ENCODE measurements at regions not wholly inside any gene's neighbourhood (a gene's known extent, or its start where the extent isn't known, plus 50 kb on each side); places are given as distances from the start of the nearest gene placed in this dataset.

DNA sequence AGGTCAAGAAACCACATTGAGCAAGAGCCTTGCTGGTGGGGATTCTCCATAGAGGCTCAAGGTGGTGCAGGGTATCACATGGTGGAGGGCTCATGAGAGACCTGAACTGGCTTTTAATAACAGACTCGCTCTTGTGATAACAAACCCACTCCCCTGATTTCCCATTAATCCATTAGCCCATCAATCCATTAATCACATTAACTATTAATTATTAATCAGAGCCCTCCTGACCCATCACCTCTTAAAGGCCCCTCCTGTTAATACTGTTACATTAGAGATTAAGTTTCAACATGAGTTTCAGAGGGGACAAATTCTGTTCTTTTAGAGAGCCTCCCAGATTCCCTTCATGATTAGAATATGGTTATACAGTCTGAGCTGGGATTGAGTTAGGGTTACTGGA, 61.8 kb downstream of the IER5 start:
- H3K27ac ChIP-seq (replicated peaks) = peak overlapping the region; percentile 97
- H3K4me3 ChIP-seq = no peak overlapping the region
- no peak for DNase-seq
- H3K9me3 ChIP-seq (replicated peaks) = peaks cover 3% of the 10 kb centered on the region
- intact Hi-C loops (cut with micrococcal nuclease) = no loop called here
- H3K4me1 ChIP-seq = peaks cover 59% of the 10 kb centered on the region
- no peaks in the 10 kb centered on the region for H3K27me3 ChIP-seq (ENCODE audit: low read depth)
- TF ChIP-seq, protein P1, sequence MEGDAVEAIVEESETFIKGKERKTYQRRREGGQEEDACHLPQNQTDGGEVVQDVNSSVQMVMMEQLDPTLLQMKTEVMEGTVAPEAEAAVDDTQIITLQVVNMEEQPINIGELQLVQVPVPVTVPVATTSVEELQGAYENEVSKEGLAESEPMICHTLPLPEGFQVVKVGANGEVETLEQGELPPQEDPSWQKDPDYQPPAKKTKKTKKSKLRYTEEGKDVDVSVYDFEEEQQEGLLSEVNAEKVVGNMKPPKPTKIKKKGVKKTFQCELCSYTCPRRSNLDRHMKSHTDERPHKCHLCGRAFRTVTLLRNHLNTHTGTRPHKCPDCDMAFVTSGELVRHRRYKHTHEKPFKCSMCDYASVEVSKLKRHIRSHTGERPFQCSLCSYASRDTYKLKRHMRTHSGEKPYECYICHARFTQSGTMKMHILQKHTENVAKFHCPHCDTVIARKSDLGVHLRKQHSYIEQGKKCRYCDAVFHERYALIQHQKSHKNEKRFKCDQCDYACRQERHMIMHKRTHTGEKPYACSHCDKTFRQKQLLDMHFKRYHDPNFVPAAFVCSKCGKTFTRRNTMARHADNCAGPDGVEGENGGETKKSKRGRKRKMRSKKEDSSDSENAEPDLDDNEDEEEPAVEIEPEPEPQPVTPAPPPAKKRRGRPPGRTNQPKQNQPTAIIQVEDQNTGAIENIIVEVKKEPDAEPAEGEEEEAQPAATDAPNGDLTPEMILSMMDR (IDR thresholded peaks at IDR 0.05; ENCODE audit: borderline replicate concordance) = no peak
- no peaks in the 10 kb centered on the region for H3K36me3 ChIP-seq

DNA sequence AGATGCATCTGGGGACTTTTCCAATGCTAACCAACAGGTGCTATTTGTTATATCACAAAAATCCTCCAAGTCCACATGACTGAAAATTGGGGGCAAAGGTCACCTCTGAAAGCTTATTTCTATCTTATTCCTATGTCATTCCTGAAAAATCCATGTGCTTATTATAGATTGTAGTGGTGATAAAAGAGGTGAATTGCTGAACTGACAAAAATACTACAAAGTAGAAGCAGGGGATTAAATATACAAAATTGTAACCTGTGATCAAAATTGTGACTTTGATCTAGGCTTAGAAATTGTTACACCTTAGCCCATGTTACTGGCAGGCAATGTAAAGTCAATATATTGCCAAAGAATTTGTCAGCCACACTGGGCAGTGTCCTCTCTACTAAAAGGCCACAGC, 62.3 kb downstream of the IER5 start:
- H3K9me3 ChIP-seq (replicated peaks) = peaks cover 2% of the 10 kb centered on the region
- intact Hi-C loops (cut with micrococcal nuclease) = no loop called here
- no peaks in the 10 kb centered on the region for H3K27me3 ChIP-seq (ENCODE audit: low read depth)
- peaks cover 59% of the 10 kb centered on the region for H3K4me1 ChIP-seq
- no peak overlapping the region for H3K4me3 ChIP-seq
- H3K27ac ChIP-seq (replicated peaks) = peak overlapping the region; percentile 97
- H3K36me3 ChIP-seq = no peaks in the 10 kb centered on the region
- TF ChIP-seq, protein P1 (IDR thresholded peaks at IDR 0.05; ENCODE audit: borderline replicate concordance) = no peak
- no peak for DNase-seq

DNA sequence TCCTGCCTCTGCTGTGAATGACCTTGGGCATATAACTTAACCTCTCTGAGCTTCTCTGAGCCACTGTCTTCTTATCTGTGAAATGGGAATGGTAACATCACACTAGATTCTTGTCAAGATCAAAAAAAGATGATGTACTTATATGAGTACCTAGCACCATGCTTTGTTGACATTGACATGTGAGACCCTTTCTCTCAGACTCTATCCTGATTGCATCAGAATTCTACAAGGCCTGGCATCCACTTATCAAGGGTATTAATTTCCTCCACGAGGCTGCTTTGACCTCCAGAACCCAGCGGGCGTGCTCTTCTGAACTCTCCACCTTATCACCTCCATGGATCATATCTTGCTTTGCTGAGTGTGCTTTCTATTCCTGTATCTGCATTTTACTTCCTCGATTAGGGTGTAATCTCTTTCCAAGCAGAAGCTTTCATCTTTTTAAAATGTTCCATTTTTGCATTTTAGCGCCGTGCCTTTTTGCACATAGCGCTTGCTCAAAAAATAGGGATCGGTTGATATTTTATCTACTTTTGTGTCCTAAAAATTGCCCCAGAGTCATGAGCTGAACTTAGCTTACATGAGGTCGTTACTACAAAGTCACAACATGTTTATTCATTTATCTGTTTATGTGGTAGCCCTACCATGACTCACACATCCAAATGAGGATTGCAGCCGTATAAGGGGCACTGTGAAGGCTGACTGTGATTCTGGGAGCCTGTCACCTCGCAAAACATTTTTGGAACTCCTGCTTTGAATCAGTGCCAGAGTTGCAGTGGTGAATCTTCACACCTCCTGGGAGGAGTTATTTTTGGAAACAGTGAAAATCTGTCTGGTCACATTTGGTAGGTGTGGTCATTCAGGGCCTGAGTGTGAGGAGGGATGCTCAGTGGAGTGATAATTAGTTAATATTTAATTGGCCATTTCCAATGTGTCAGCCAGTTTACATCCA, 63.2 kb downstream of the IER5 start:
- intact Hi-C loops (cut with micrococcal nuclease) = no loop called here
- no peak for DNase-seq
- TF ChIP-seq, protein P1 (IDR thresholded peaks at IDR 0.05; ENCODE audit: borderline replicate concordance) = no peak
- peaks cover 59% of the 10 kb centered on the region for H3K4me1 ChIP-seq
- H3K36me3 ChIP-seq = no peaks in the 10 kb centered on the region
- no peak overlapping the region for H3K4me3 ChIP-seq
- peak overlapping the region; percentile 97 for H3K27ac ChIP-seq (replicated peaks)
- no peaks in the 10 kb centered on the region for H3K27me3 ChIP-seq (ENCODE audit: low read depth)
- no peaks in the 10 kb centered on the region for H3K9me3 ChIP-seq (replicated peaks)

DNA sequence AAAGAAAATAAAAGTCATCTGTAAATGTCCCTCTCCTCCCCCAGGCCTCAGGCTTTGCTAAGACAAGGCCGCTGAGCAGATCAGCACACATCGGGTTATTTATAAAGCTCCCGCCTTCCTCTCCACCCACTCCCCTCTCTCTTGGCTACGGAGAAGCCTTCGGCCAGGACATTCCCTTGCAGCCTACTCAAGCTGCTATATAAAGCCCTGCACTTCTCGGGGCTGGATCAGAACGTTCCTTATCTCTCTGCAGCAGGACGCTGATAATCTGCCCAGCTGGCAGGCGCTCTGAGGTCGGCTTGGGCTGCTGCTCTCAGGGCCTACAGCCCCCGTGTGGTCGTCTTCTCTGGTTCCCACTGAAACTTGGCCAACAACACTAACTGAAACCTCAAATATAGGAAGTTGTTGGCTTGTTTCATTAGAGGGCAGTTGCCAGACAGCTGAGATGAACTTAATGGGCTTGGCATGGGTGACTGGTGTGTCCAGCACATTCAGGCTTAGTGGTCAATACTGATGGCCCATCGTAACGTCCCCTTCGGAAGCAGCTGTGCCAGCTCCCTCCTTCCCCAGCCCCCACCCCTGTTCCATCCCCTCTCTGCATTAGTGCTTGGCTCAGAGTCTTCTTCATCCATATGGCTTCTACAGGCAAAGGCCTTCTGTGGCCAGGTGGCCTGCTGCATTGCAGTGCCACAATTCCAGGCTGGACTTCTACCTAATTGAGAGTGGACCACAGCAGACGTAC, 64.6 kb downstream of the IER5 start:
- Histone ChIP-seq H3K4me3 (peak overlapping the region; percentile 3), H3K36me3 (no peaks in the 10 kb centered on the region), H3K27me3 (ENCODE audit: low read depth) (no peaks in the 10 kb centered on the region), H3K27ac (replicated peaks) (peak overlapping the region; percentile 97), H3K9me3 (replicated peaks) (no peaks in the 10 kb centered on the region), H3K4me1 (peaks cover 59% of the 10 kb centered on the region)
- DNase-seq = peak; percentile 89
- intact Hi-C loops (cut with micrococcal nuclease) = no loop called here
- TF ChIP-seq, protein P1 (IDR thresholded peaks at IDR 0.05; ENCODE audit: borderline replicate concordance) = peak; percentile 69

DNA sequence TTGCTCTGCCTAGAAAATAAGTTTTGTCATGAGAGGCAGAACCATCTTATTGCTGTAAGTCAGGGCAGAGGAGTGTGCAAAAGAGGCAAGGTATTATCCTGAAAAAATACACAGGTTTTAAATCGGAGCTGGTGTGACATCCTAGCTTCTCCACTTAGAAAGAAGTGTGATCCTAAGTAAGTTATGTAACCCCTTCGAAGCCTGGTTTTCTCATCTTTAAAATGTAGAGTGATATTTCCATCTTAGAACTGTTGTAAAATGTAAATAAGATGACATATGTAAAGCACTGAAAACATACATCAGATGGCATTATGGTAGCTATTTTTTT, 65.1 kb downstream of the IER5 start:
- H3K4me3 ChIP-seq = no peak overlapping the region
- no peak for DNase-seq
- H3K4me1 ChIP-seq = peaks cover 57% of the 10 kb centered on the region
- intact Hi-C loops (cut with micrococcal nuclease) = no loop called here
- TF ChIP-seq, protein P1 (IDR thresholded peaks at IDR 0.05; ENCODE audit: borderline replicate concordance) = no peak
- no peaks in the 10 kb centered on the region for H3K36me3 ChIP-seq
- H3K27ac ChIP-seq (replicated peaks) = peak overlapping the region; percentile 97
- no peaks in the 10 kb centered on the region for H3K9me3 ChIP-seq (replicated peaks)
- no peaks in the 10 kb centered on the region for H3K27me3 ChIP-seq (ENCODE audit: low read depth)
